ENCODE measurements at regions not wholly inside any gene's neighbourhood (a gene's known extent, or its start where the extent isn't known, plus 50 kb on each side); places are given as distances from the start of the nearest gene placed in this dataset.

DNA sequence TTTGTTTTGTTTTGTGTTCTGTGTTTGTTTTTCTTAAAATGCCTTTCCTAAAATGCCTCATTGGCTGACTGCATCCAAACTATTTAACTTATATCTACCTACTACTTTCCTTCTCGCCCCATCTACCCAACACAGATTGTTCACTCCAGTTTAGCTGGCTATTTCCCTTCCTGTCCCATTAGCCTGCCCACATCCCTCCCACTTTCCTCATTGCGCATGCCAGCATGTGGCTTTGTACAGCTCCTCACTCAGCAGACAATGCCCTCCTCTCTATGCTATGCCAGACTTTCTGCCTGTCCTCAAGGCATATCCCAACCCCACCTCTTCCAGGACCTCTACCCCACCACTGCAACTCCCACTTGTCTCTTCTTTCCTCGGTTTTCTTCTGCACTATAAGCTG is 94.7 kb upstream of the C1orf21 start:
- DNase-seq (ENCODE audit: low spot score in 2 of 2) = no peak
- peaks cover 8% of the 10 kb centered on the region for H3K4me1 ChIP-seq
- H3K4me3 ChIP-seq = no peak overlapping the region
- TF ChIP-seq POLR2AphosphoS5 (IDR thresholded peaks at IDR 0.05) (no peak), EP300 (IDR thresholded peaks at IDR 0.05) (no peak), POLR2A (IDR thresholded peaks at IDR 0.05) (no peak)
- TF ChIP-seq, protein P1, sequence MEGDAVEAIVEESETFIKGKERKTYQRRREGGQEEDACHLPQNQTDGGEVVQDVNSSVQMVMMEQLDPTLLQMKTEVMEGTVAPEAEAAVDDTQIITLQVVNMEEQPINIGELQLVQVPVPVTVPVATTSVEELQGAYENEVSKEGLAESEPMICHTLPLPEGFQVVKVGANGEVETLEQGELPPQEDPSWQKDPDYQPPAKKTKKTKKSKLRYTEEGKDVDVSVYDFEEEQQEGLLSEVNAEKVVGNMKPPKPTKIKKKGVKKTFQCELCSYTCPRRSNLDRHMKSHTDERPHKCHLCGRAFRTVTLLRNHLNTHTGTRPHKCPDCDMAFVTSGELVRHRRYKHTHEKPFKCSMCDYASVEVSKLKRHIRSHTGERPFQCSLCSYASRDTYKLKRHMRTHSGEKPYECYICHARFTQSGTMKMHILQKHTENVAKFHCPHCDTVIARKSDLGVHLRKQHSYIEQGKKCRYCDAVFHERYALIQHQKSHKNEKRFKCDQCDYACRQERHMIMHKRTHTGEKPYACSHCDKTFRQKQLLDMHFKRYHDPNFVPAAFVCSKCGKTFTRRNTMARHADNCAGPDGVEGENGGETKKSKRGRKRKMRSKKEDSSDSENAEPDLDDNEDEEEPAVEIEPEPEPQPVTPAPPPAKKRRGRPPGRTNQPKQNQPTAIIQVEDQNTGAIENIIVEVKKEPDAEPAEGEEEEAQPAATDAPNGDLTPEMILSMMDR (IDR thresholded peaks at IDR 0.05) = no peak
- H3K36me3 ChIP-seq = no peaks in the 10 kb centered on the region
- no peaks in the 10 kb centered on the region for H3K27me3 ChIP-seq
- H3K9me3 ChIP-seq = no peaks in the 10 kb centered on the region
- 95% methylated on average over 3 of the region's 3 CpGs for WGBS
- H3K27ac ChIP-seq = no peak overlapping the region

DNA sequence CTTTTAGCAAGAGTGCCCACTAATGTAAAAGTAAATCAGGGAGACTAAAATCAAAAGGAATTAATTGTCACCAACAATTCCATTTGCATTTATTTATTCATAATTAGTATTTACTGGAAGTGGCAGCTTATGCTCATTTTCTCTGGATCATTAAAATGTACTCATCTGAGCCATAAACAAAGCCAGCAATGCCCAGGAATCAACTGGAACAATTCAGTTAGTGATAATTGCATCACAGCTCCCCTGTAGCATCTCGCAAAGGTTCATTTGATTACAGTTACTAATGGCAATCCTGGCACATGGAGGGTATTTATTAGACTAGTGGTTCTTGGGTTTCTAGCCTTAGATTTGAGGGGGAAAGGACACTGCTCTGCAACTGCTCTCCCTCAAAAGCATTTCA is 92.7 kb upstream of the C1orf21 start:
- Histone ChIP-seq H3K4me1 (peaks cover 16% of the 10 kb centered on the region), H3K36me3 (no peaks in the 10 kb centered on the region), H3K27ac (no peak overlapping the region), H3K4me3 (no peak overlapping the region), H3K27me3 (no peaks in the 10 kb centered on the region), H3K9me3 (no peaks in the 10 kb centered on the region)
- WGBS = 95% methylated on average over 1 of the region's 1 CpG
- DNase-seq (ENCODE audit: low spot score in 2 of 2) = no peak
- TF ChIP-seq, protein P1 (IDR thresholded peaks at IDR 0.05) = no peak
- no peak for TF ChIP-seq POLR2A (IDR thresholded peaks at IDR 0.05)
- TF ChIP-seq EP300 (IDR thresholded peaks at IDR 0.05) = no peak
- TF ChIP-seq POLR2AphosphoS5 (IDR thresholded peaks at IDR 0.05) = no peak

DNA sequence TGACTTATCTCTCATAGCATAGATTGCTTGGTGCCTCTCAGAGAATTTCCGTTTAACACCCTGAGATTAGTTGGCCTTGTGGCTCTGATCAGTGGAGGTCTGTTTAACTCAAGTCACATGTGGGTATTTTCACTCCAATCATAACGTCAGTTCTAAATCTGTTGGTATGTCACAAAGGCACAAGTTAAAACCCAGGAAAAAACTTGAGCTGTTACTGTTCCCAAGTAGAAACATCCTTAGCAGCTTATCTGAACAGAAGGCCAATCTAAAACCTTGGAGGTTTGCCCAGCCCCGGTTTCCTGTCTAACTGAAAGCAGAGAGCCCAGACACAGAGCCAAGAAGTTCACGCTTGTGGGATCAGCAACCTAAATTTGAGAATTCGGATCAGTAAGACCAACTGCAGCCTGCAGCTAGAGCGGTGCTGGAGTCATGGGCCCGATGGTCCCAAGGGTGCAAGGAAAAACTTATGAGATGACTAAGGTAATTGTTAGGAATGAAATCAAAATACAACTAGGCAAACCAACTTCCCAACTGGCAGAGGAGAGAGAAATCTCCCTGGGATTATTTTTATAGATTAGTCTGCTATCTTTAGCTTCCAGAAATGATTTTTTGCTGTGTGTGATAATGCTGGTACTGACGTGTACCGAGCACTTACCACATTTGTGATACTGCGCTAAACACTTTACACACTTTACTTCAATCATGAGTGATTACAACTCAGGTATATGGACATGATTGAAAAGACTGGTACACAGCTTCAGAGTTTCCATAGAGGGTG is 90.2 kb upstream of the C1orf21 start:
- H3K36me3 ChIP-seq = no peaks in the 10 kb centered on the region
- peak; percentile 88 for DNase-seq (ENCODE audit: low spot score in 2 of 2)
- TF ChIP-seq POLR2A (IDR thresholded peaks at IDR 0.05) = no peak
- no peak for TF ChIP-seq EP300 (IDR thresholded peaks at IDR 0.05)
- TF ChIP-seq, protein P1 (IDR thresholded peaks at IDR 0.05) = no peak
- no peak for TF ChIP-seq POLR2AphosphoS5 (IDR thresholded peaks at IDR 0.05)
- H3K4me1 ChIP-seq = peaks cover 18% of the 10 kb centered on the region
- H3K27me3 ChIP-seq = no peaks in the 10 kb centered on the region
- peak overlapping the region; percentile 53 for H3K27ac ChIP-seq
- H3K9me3 ChIP-seq = no peaks in the 10 kb centered on the region
- no peak overlapping the region for H3K4me3 ChIP-seq
- WGBS = 27% methylated on average over 10 of the region's 10 CpGs

DNA sequence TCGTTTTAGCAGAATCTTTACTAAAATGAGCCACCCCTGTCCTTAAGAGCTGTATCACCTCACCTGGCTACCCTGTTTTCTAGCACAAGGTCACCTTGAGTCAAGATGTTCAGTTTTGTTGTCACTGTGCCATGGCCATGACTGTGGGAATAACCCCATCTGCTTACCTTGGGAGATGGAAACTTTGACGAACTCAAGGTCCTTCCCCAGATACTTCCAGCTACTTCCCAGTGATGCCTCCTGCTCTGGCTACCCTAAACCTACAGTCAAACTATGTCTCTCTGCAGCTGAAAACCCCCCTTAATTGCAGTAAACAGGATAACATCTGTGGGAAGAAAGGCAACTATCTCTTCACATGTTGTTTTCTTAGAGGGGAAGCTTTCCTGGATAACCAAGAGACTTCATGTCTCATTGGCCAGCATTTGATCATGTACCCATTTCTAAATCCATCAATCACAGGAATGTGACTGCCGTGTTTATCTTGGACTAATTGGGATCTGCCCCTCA is 89.5 kb upstream of the C1orf21 start:
- no peaks in the 10 kb centered on the region for H3K9me3 ChIP-seq
- peak overlapping the region; percentile 53 for H3K27ac ChIP-seq
- 80% methylated on average over 3 of the region's 3 CpGs for WGBS
- H3K36me3 ChIP-seq = no peaks in the 10 kb centered on the region
- DNase-seq (ENCODE audit: low spot score in 2 of 2) = no peak
- H3K4me1 ChIP-seq = peaks cover 18% of the 10 kb centered on the region
- no peak overlapping the region for H3K4me3 ChIP-seq
- TF ChIP-seq, protein P1 (IDR thresholded peaks at IDR 0.05) = no peak
- TF ChIP-seq POLR2A (IDR thresholded peaks at IDR 0.05) = no peak
- TF ChIP-seq POLR2AphosphoS5 (IDR thresholded peaks at IDR 0.05) = no peak
- TF ChIP-seq EP300 (IDR thresholded peaks at IDR 0.05) = no peak
- no peaks in the 10 kb centered on the region for H3K27me3 ChIP-seq

Data from suprapubic skin (tissue), 4 donors.